HCT116 (cell line): ENCODE measurements at regions not wholly inside any gene's neighbourhood (a gene's known extent, or its start where the extent isn't known, plus 50 kb on each side); places are given as distances from the start of the nearest gene placed in this dataset.

Experiments used
- ATAC-seq: fragments of 200-7000 bp; cut with Tn5 transposase; 2 replicates; pipeline ENCODE4 v1.9.1; 2020; ENCODE audit warnings: mild to moderate bottlenecking, moderate library complexity
- BruUV-seq: library from RNA; stranded (reverse); fragments of 400-500 nt; replicated peaks from 2 replicates; lab custom pipeline; 2021; lab: Mats Ljungman, UMichigan
- CTCF ChIA-PET: fragments of 300-600 bp; sonication (Branson Sonifier 250); formaldehyde crosslinking; loops from one replicate; lab custom pipeline; 2021; ENCODE audit warnings: antibody characterized with exemption; lab: Charles Lee
- POLR2A ChIA-PET: fragments of 300-600, 350-600 bp; sonication (Branson Sonifier 250); formaldehyde crosslinking; loops from one replicate; lab custom pipeline; 2021; ENCODE audit warnings: antibody characterized with exemption; lab: Charles Lee
- RAD21 ChIA-PET, 2 experiments: fragments of 300-600 bp; sonication (Branson Sonifier 250); formaldehyde crosslinking; loops; one replicate each; lab custom pipeline; 2023; ENCODE audit warnings: low total read pairs in 2 of 2; ENCODE audit not compliant: uncharacterized antibody in 2 of 2, unreplicated experiment in 2 of 2, low non-redundant PET in 1 of 2; lab: Charles Lee
- DNase-seq: peaks from one replicate; pipeline ENCODE4 v3.0.0-alpha.2; 2010; ENCODE audit warnings: low read depth, low spot score
- H2AFZ ChIP-seq: fragments of 200-600 bp; shearing (Covaris generic), sonication (generic); 2 replicates; pipeline ENCODE4 v1.6.1; 2017; ENCODE audit warnings: low read depth, mixed run types, mixed read lengths, antibody characterized with exemption, low read length; ENCODE audit not compliant: poor library complexity, severe bottlenecking
- H3K27ac ChIP-seq: 2 replicates; pipeline ENCODE4 v1.5.1; 2012; ENCODE audit warnings: low read depth, low read length
- H3K27me3 ChIP-seq: fragments of 200-600 bp; sonication (generic); 2 replicates; pipeline ENCODE4 v1.6.1; 2016; ENCODE audit warnings: mixed run types, low read length, mixed read lengths; ENCODE audit not compliant: insufficient read depth
- H3K36me3 ChIP-seq, 2 experiments: fragments of 200-500 bp in 1 of 2; fragments of 200-600 bp in 1 of 2; sonication (Bioruptor generic) in 1 of 2; sonication (generic) in 1 of 2; 2 replicates each; pipeline versions ENCODE4 v1.5.1 to v1.6.1; 2014 to 2016; ENCODE audit warnings: low read length in 2 of 2, inconsistent platforms in 1 of 2, mixed read lengths in 1 of 2, mixed run types in 1 of 2; ENCODE audit not compliant: insufficient read depth in 2 of 2, control insufficient read depth in 1 of 2
- H3K4me1 ChIP-seq, 2 experiments: fragments of 200-600 bp in 1 of 2; sonication (generic) in 1 of 2; 2 replicates each; pipeline versions ENCODE4 v1.5.1 to v1.6.1; 2012 to 2017; ENCODE audit warnings: low read length in 2 of 2, inconsistent platforms in 1 of 2, mild to moderate bottlenecking in 1 of 2, mixed read lengths in 1 of 2, mixed run types in 1 of 2, moderate library complexity in 1 of 2; ENCODE audit not compliant: insufficient read depth in 2 of 2, control insufficient read depth in 1 of 2
- H3K4me2 ChIP-seq: fragments of 200-600 bp; sonication (generic); 2 replicates; pipeline ENCODE4 v1.6.1; 2017; ENCODE audit warnings: mixed run types, low read length, mixed read lengths
- H3K4me3 ChIP-seq, 2 experiments: fragments of 200-600 bp in 1 of 2; sonication (generic) in 1 of 2; replicated peaks in 1 of 2; 2 replicates each; pipeline ENCODE4 v1.5.1; 2011 to 2016; ENCODE audit warnings: low read length in 2 of 2, control low read depth in 1 of 2, low read depth in 1 of 2, mild to moderate bottlenecking in 1 of 2, mixed read lengths in 1 of 2, mixed run types in 1 of 2
- H3K79me2 ChIP-seq: fragments of 200-600 bp; sonication (generic); 2 replicates; pipeline ENCODE4 v1.6.1; 2017; ENCODE audit warnings: mild to moderate bottlenecking, mixed run types, low read length, moderate library complexity, mixed read lengths; ENCODE audit not compliant: insufficient read depth
- H3K9ac ChIP-seq: fragments of 200-600 bp; sonication (generic); 2 replicates; pipeline ENCODE4 v1.6.1; 2016; ENCODE audit warnings: low read length, mixed read lengths
- H3K9me2 ChIP-seq: fragments of 200-600 bp; sonication (generic), shearing (Covaris generic); 2 replicates; pipeline ENCODE4 v1.6.1; 2017; ENCODE audit warnings: mixed run types, mild to moderate bottlenecking, moderate library complexity; ENCODE audit not compliant: insufficient read depth
- H3K9me3 ChIP-seq, 2 experiments: fragments of 200-500 bp in 1 of 2; fragments of 200-600 bp in 1 of 2; sonication (Bioruptor generic) in 1 of 2; sonication (generic) in 1 of 2; 2 replicates each; pipeline ENCODE4 v1.6.1; 2014 to 2017; ENCODE audit warnings: low read length in 2 of 2, mixed read lengths in 2 of 2, inconsistent platforms in 1 of 2, low read depth in 1 of 2, mild to moderate bottlenecking in 1 of 2, mixed run types in 1 of 2, moderate library complexity in 1 of 2; ENCODE audit not compliant: control insufficient read depth in 1 of 2, insufficient read depth in 1 of 2
- H4K20me1 ChIP-seq: fragments of 200-600 bp; sonication (generic), shearing (Covaris generic); 2 replicates; pipeline ENCODE4 v1.6.1; 2017; ENCODE audit warnings: mixed run types, mild to moderate bottlenecking, moderate library complexity; ENCODE audit not compliant: insufficient read depth
- CTCF ChIP-seq, 3 experiments: fragments of 200-600 bp in 1 of 3; sonication (generic) in 1 of 3; IDR thresholded peaks in 2 of 3; conservative IDR thresholded peaks in 1 of 3; 2 replicates each; pipeline ENCODE4 v1.5.1; 2012 to 2017; ENCODE audit warnings: low read depth in 2 of 3, low read length in 2 of 3, antibody characterized with exemption in 1 of 3, borderline replicate concordance in 1 of 3, control low read depth in 1 of 3, mild to moderate bottlenecking in 1 of 3, mixed read lengths in 1 of 3, mixed run types in 1 of 3, moderate library complexity in 1 of 3; ENCODE audit not compliant: insufficient read depth in 1 of 3
- JUND ChIP-seq: IDR thresholded peaks from 2 replicates; pipeline ENCODE4 v1.6.1; 2012
- POLR2A ChIP-seq: IDR thresholded peaks from 2 replicates; pipeline ENCODE4 v1.7.0; 2011; ENCODE audit warnings: borderline replicate concordance; ENCODE audit not compliant: insufficient read depth, insufficient read length; ENCODE audit errors: extremely low read depth
- RAD21 ChIP-seq: IDR thresholded peaks from 2 replicates; pipeline ENCODE4 v1.6.1; 2012; ENCODE audit warnings: low read depth, mild to moderate bottlenecking
- SIN3A ChIP-seq: IDR thresholded peaks from 2 replicates; pipeline ENCODE4 v1.6.1; 2012; ENCODE audit warnings: low read depth
- ZBTB33 ChIP-seq: IDR thresholded peaks from 2 replicates; pipeline ENCODE4 v1.6.1; 2011; ENCODE audit warnings: mild to moderate bottlenecking, low read length, moderate library complexity; ENCODE audit not compliant: insufficient replicate concordance; ENCODE audit errors: extremely low read depth
- intact Hi-C: fragments of 100-400 bp; cut with micrococcal nuclease; formaldehyde crosslinking; loops from 2 replicates; pipeline ENCODE4 v1.10.0; 2022

- TF ChIP-seq ZBTB33: no peak
- TF ChIP-seq POLR2A: no peak
- TF ChIP-seq CTCF (IDR thresholded peaks at IDR 0.05 in 2 of 3, conservative IDR thresholded peaks at IDR 0.05 in 1 of 3; ENCODE audit: borderline replicate concordance in 1 of 3, insufficient read depth in 1 of 3, low read depth in 2 of 3, low read length in 2 of 3): no peak
Measured at GRCh38 chr3:176561826-176562225, 635.5 kb downstream of the TBL1XR1 start (continued).

GRCh38 chr3:176554791-176555654, 642.3 kb downstream of the TBL1XR1 start:
- no peak for TF ChIP-seq SIN3A
- no peak for TF ChIP-seq JUND
- TF ChIP-seq CTCF (IDR thresholded peaks at IDR 0.05 in 2 of 3, conservative IDR thresholded peaks at IDR 0.05 in 1 of 3; ENCODE audit: borderline replicate concordance in 1 of 3, insufficient read depth in 1 of 3, low read depth in 2 of 3, low read length in 2 of 3): no peak
- TF ChIP-seq RAD21: no peak
- DNase-seq (no peak), ATAC-seq (no peak)
- ChIA-PET CTCF (no interaction called here), RAD21 (no interaction called here), POLR2A (no interaction called here)
- no peaks in the 10 kb centered on the region for H3K27me3 ChIP-seq
- H3K4me2 ChIP-seq: no peak overlapping the region
- no peak overlapping the region for H3K27ac ChIP-seq
- H3K4me1 ChIP-seq: no peaks in the 10 kb centered on the region
- H3K79me2 ChIP-seq: no peaks in the 10 kb centered on the region
- no peaks in the 10 kb centered on the region for H3K9me2 ChIP-seq
- no peak overlapping the region for H3K9ac ChIP-seq
- no peaks in the 10 kb centered on the region for H3K36me3 ChIP-seq
- no TSS peak for BruUV-seq
- intact Hi-C loops: no loop called here
- no peaks in the 10 kb centered on the region for H3K9me3 ChIP-seq
- H3K4me3 ChIP-seq: no peak overlapping the region
- no peak overlapping the region for H2AFZ ChIP-seq
- no peaks in the 10 kb centered on the region for H4K20me1 ChIP-seq
